HL-60 (cell line): ENCODE measurements at regions not wholly inside any gene's neighbourhood (a gene's known extent, or its start where the extent isn't known, plus 50 kb on each side); places are given as distances from the start of the nearest gene placed in this dataset.

ENCODE experiments used
- DNase-seq, 2 experiments: peaks; one replicate each; pipeline ENCODE4 v3.0.0-alpha.2; 2010 to 2020; ENCODE audit warnings: low read depth in 1 of 2, low spot score in 1 of 2
- H3K27ac ChIP-seq: fragments of 250-450 bp; sonication (Bioruptor Pico); replicated peaks from 2 replicates; pipeline ENCODE4 v1.5.1; 2020; ENCODE audit warnings: mild to moderate bottlenecking, moderate library complexity
- H3K27me3 ChIP-seq: fragments of 250-450 bp; sonication (Bioruptor Pico); 2 replicates; pipeline ENCODE4 v1.5.1; 2021; ENCODE audit warnings: mild to moderate bottlenecking, moderate library complexity; ENCODE audit not compliant: insufficient read depth, poor library complexity, severe bottlenecking
- H3K4me3 ChIP-seq: replicated peaks from 2 replicates; pipeline ENCODE4 v1.5.1; 2011; ENCODE audit warnings: mild to moderate bottlenecking, control low read depth, low read length; ENCODE audit not compliant: insufficient read depth
- CTCF ChIP-seq: IDR thresholded peaks from one replicate; pipeline ENCODE4 v1.5.1; 2011; ENCODE audit warnings: low read length, control low read depth, inconsistent platforms; ENCODE audit not compliant: insufficient read depth
- GABPA ChIP-seq: IDR thresholded peaks from 2 replicates; pipeline ENCODE4 v1.6.1; 2012; ENCODE audit warnings: low read depth
- POLR2AphosphoS5 ChIP-seq: IDR thresholded peaks from 2 replicates; pipeline ENCODE4 v1.6.1; 2012; ENCODE audit warnings: low read depth
- REST ChIP-seq: IDR thresholded peaks from 2 replicates; pipeline ENCODE4 v1.6.1; 2012; ENCODE audit warnings: low read depth; ENCODE audit not compliant: insufficient replicate concordance
- SPI1 ChIP-seq: IDR thresholded peaks from 2 replicates; pipeline ENCODE4 v1.6.1; 2012; ENCODE audit warnings: low read depth, mild to moderate bottlenecking, borderline replicate concordance

GRCh38 chr2:62361964-62362363, 144.0 kb downstream of the TMEM17 start:
- H3K27ac ChIP-seq = no peak overlapping the region
- H3K4me3 ChIP-seq = no peak overlapping the region
- no peak for TF ChIP-seq CTCF
- no peak for TF ChIP-seq REST
- TF ChIP-seq GABPA = no peak
- no peak for TF ChIP-seq SPI1
- no peak for TF ChIP-seq POLR2AphosphoS5
- no peak for DNase-seq
- no peaks in the 10 kb centered on the region for H3K27me3 ChIP-seq

GRCh38 chr2:62354771-62355561, 151.0 kb downstream of the TMEM17 start:
- Histone ChIP-seq H3K27me3 (no peaks in the 10 kb centered on the region), H3K4me3 (no peak overlapping the region), H3K27ac (no peak overlapping the region)
- no peak for DNase-seq
- TF ChIP-seq POLR2AphosphoS5 (no peak), SPI1 (no peak), CTCF (no peak), GABPA (no peak), REST (no peak)

- H3K27ac ChIP-seq = no peak overlapping the region
- no peak for DNase-seq
- H3K27me3 ChIP-seq = no peaks in the 10 kb centered on the region
- no peak overlapping the region for H3K4me3 ChIP-seq
- TF ChIP-seq GABPA (no peak), CTCF (no peak), REST (no peak), SPI1 (no peak), POLR2AphosphoS5 (no peak)
Observed at GRCh38 chr2:62352031-62352430, 154.0 kb downstream of the TMEM17 start.
